ENCODE measurements at regions not wholly inside any gene's neighbourhood (a gene's known extent, or its start where the extent isn't known, plus 50 kb on each side); places are given as distances from the start of the nearest gene placed in this dataset.

DNA sequence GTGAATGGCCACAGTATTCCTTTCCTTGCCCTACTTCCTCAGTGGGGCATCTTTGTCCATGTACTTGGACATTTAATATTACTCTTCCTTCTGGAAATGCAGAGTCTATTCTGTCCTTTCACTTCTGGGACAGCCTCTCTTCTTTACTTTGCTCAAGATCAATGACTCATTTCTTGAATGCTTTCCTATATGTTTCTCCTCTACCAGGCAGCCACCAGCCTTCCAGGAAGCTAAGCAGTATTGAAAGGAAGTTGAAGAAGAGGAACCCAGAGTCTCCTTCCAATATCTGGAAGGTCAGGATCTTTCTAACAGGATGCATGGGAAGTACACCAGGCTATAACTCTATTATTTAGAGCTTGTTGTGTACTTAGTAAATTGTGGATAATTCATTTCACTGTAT is 182.8 kb downstream of the CD47 start:
- DNase-seq (ENCODE audit: low spot score) (no peak), ATAC-seq (ENCODE audit: low FRiP score) (no peak)
- no peak for TF ChIP-seq CTCF (IDR thresholded peaks at IDR 0.05)

- DNase-seq (ENCODE audit: low spot score) (no peak), ATAC-seq (ENCODE audit: low FRiP score) (peak; percentile 89)
- no peak for TF ChIP-seq CTCF (IDR thresholded peaks at IDR 0.05)
Observed at GRCh38 chr3:107904536-107905066, 186.2 kb downstream of the CD47 start.

GRCh38 chr3:107899990-107900651 is 190.7 kb downstream of the CD47 start:
- ATAC-seq (ENCODE audit: low FRiP score) (no peak), DNase-seq (ENCODE audit: low spot score) (no peak)
- no peak for TF ChIP-seq CTCF (IDR thresholded peaks at IDR 0.05)

DNA sequence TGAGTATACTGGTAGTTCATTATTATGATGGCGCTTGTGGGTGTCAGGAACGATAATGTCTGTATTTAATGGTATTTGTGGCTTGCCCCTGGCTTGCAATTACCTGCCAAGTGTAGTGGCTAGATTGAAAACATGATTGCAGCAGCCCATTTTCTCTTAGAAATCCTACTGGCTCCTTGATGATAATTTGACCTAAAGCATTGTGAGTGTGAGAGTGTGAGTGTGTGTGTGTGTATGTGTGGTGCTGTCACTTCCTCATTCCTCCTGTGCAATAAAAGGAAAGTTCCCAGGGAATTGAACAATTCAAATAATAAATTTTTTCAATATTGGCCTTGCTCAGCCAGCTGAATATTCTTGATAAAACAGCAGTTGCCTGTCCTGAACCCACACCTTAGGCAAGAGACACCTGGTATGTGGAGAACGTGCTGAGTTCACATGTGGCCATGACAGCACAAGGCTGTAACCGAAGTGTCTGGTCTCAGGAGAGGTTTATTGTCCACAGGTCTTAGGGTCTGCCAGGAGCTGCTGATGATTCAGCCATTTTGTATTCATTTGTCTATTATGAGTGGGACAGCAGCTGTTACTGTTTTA is 193.3 kb downstream of the CD47 start:
- DNase-seq (ENCODE audit: low spot score) (no peak), ATAC-seq (ENCODE audit: low FRiP score) (no peak)
- TF ChIP-seq CTCF (IDR thresholded peaks at IDR 0.05): no peak

DNA sequence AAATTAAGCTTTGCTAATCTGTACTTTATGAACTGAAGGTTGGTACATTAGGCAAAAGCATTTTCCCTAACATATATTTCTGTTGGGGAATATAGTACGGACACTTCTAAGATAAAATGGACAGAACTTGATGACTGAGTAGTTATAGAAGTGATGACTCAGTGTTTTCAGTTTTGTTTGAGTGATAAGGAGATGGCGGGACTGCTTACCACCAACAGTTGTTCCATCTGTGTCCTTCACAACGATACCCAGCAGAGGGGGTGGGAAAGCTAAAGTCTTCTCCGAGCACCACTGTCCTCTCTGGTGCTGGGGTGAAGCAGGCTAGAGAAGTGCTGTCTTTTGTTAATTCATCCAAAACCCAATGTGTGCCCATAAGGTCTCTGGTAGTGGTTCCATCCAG is 195.8 kb downstream of the CD47 start:
- DNase-seq (ENCODE audit: low spot score) (no peak), ATAC-seq (ENCODE audit: low FRiP score) (no peak)
- no peak for TF ChIP-seq CTCF (IDR thresholded peaks at IDR 0.05)

DNA sequence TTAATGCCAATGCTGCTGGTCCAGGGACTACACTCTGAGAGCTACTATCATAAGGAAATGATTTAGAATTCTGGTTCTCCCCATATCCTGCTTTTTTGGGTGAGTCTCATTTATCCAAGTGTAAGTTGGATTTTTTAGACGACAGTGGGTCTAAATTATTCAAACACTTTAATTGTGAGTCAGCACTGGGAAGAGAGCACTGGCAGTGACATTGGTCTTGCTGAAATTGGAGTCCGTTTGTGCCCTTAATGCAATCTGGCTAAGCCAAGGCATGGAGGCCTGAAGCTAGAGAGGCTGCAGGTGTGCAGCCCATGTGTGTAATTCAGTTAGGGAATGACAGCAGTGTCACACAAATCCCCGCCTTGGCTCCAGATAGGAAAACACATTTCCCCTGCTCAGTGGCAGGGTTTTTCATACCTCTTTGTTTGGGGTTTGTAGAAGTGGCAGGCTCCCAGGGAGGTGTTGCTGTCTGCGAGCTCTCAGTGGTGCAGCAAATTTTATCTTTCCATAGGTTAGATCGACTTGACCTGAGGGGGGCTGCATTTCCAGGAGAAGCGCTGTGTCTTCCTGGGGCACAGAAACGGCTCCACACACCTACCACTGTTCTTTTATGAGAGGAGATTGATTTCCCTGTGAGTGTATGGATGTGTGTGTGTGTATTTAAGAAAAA is 197.7 kb downstream of the CD47 start:
- DNase-seq (ENCODE audit: low spot score): no peak
- no peak for TF ChIP-seq CTCF (IDR thresholded peaks at IDR 0.05)
- no peak for ATAC-seq (ENCODE audit: low FRiP score)

All from omental fat pad (tissue), 3 donors.